Progenitor cell of endocrine pancreas (in vitro differentiated cells): ENCODE measurements at regions not wholly inside any gene's neighbourhood (a gene's known extent, or its start where the extent isn't known, plus 50 kb on each side); places are given as distances from the start of the nearest gene placed in this dataset.

ENCODE experiments used
- DNase-seq: peaks from one replicate; pipeline ENCODE4 v3.0.0; 2021; ENCODE audit warnings: low spot score; ENCODE audit not compliant: unreplicated experiment
- H3K27ac Mint-ChIP-seq: 2 replicates; pipeline ENCODE4 v1.8.0; 2021; ENCODE audit warnings: mild to moderate bottlenecking, moderate library complexity, mixed read lengths
- H3K27me3 Mint-ChIP-seq: 2 replicates; pipeline ENCODE4 v1.8.0; 2021; ENCODE audit warnings: mixed read lengths
- H3K36me3 Mint-ChIP-seq: 2 replicates; pipeline ENCODE4 v1.8.0; 2022; ENCODE audit warnings: mixed read lengths; ENCODE audit not compliant: insufficient read depth
- H3K4me1 Mint-ChIP-seq: 2 replicates; pipeline ENCODE4 v1.8.0; 2021; ENCODE audit warnings: low read depth, mixed read lengths
- H3K4me3 Mint-ChIP-seq: 2 replicates; pipeline ENCODE4 v1.8.0; 2021; ENCODE audit warnings: low read depth, mild to moderate bottlenecking, moderate library complexity, mixed read lengths
- H3K9me3 Mint-ChIP-seq: 2 replicates; pipeline ENCODE4 v1.8.0; 2021; ENCODE audit warnings: low read depth, mixed read lengths
- TF ChIP-seq, protein P1 (sequence below): fragments of 200-600 bp; sonication (generic); IDR thresholded peaks from one replicate; pipeline ENCODE4 v1.5.0; 2021; ENCODE audit warnings: antibody characterized with exemption, mild to moderate bottlenecking; ENCODE audit not compliant: unreplicated experiment

DNA sequence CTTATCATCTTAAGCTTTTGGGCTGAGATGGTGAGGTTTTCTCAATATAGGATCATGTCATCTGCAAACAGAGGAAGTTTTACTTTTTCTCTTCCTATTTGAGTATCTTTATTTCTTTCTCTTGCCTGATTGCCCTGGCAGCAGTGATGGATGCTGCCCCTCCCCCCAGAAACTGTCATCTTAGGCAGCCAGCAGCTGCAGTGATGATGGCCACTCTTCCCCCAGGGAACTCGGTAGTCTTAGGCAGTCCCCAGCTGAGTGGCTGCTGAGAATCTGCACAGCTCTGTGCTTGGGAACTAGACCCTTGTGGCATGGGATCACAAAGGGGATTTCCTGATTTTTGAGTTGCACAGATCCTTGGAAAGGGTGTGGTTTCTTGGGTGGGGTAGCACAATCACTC lies 791.1 kb upstream of the ALCAM start:
- no peak for DNase-seq
- peaks cover 5% of the 10 kb centered on the region for H3K36me3 Mint-ChIP-seq
- H3K4me3 Mint-ChIP-seq = no peak overlapping the region
- TF ChIP-seq, protein P1, sequence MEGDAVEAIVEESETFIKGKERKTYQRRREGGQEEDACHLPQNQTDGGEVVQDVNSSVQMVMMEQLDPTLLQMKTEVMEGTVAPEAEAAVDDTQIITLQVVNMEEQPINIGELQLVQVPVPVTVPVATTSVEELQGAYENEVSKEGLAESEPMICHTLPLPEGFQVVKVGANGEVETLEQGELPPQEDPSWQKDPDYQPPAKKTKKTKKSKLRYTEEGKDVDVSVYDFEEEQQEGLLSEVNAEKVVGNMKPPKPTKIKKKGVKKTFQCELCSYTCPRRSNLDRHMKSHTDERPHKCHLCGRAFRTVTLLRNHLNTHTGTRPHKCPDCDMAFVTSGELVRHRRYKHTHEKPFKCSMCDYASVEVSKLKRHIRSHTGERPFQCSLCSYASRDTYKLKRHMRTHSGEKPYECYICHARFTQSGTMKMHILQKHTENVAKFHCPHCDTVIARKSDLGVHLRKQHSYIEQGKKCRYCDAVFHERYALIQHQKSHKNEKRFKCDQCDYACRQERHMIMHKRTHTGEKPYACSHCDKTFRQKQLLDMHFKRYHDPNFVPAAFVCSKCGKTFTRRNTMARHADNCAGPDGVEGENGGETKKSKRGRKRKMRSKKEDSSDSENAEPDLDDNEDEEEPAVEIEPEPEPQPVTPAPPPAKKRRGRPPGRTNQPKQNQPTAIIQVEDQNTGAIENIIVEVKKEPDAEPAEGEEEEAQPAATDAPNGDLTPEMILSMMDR = no peak
- H3K9me3 Mint-ChIP-seq = peaks cover 49% of the 10 kb centered on the region
- no peaks in the 10 kb centered on the region for H3K4me1 Mint-ChIP-seq
- no peak overlapping the region for H3K27ac Mint-ChIP-seq
- no peaks in the 10 kb centered on the region for H3K27me3 Mint-ChIP-seq

DNA sequence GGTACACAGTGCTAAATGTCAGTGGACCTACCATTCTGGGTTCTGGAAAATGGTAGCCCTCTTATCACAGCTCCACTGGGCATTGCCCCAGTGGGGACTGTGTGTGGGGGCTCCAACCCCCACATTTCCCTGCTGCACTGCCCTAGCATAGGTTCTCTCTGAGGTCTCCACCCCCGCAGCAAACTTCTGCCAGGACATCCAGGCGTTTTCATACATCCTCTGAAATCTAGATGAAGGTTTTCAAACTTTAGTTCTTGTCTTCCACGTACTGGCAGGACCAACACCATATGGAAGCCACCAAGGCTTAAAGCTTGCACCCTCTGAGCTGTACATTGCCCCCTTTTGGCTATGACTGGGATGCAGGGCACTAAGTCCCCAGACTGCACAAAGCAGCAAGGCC lies 788.2 kb upstream of the ALCAM start:
- Mint-ChIP-seq H3K9me3 (peaks cover 48% of the 10 kb centered on the region), H3K36me3 (peaks cover 5% of the 10 kb centered on the region), H3K27ac (no peak overlapping the region), H3K4me1 (no peaks in the 10 kb centered on the region), H3K4me3 (no peak overlapping the region), H3K27me3 (no peaks in the 10 kb centered on the region)
- DNase-seq = no peak
- TF ChIP-seq, protein P1 = no peak

DNA sequence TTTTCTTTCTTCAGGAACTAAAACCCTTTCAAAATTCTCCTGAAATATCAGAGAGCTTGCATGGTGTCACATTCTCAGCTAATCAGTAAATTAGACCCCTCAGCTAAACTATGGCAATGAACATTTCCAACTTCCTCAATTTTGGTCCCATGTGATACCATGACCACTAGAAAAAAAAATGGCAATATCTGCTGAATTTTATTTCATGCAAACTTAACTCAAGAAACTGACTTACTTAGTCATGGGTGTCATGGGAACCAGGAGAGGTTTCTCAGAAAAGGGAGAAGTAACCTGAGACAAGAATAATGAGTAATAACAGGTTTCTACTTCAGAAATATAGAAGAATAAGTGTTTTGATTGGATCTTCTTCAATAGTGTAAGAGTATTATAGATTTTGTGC lies 784.6 kb upstream of the ALCAM start:
- Mint-ChIP-seq H3K4me3 (no peak overlapping the region), H3K27me3 (no peaks in the 10 kb centered on the region), H3K4me1 (no peaks in the 10 kb centered on the region), H3K27ac (no peak overlapping the region), H3K9me3 (peaks cover 21% of the 10 kb centered on the region), H3K36me3 (peaks cover 4% of the 10 kb centered on the region)
- no peak for DNase-seq
- TF ChIP-seq, protein P1 = no peak

- TF ChIP-seq, protein P1 = no peak
- Mint-ChIP-seq H3K27me3 (no peaks in the 10 kb centered on the region), H3K4me3 (no peak overlapping the region), H3K27ac (no peak overlapping the region), H3K36me3 (no peaks in the 10 kb centered on the region), H3K9me3 (peaks cover 7% of the 10 kb centered on the region), H3K4me1 (no peaks in the 10 kb centered on the region)
- no peak for DNase-seq
Measured at GRCh38 chr3:104584682-104585081, 782.0 kb upstream of the ALCAM start.

DNA sequence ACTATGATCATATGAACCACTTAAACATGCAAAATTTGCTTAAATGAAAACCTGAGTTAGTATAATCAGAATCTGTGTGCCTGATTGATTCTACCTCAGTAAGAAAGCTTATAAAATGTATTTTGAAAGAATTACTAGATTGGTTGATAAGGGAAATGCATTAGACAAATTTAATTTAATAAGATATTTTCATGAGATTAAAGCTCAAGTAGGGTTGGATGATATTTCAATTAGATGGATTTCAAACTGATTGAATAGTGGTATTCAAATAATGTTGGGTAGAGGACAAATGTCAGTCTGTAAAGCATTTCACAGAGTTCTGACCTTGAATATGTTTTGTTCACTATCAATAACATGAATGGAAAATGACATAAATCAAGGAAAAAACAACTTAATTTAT lies 780.4 kb upstream of the ALCAM start:
- Mint-ChIP-seq H3K27me3 (no peaks in the 10 kb centered on the region), H3K27ac (no peak overlapping the region), H3K9me3 (peaks cover 12% of the 10 kb centered on the region), H3K4me1 (no peaks in the 10 kb centered on the region), H3K4me3 (no peak overlapping the region), H3K36me3 (no peaks in the 10 kb centered on the region)
- TF ChIP-seq, protein P1 = no peak
- no peak for DNase-seq

- TF ChIP-seq, protein P1 = no peak
- Mint-ChIP-seq H3K4me1 (no peaks in the 10 kb centered on the region), H3K9me3 (peaks cover 9% of the 10 kb centered on the region), H3K36me3 (no peaks in the 10 kb centered on the region), H3K27me3 (no peaks in the 10 kb centered on the region), H3K4me3 (no peak overlapping the region), H3K27ac (no peak overlapping the region)
- no peak for DNase-seq
Measured at GRCh38 chr3:104588442-104588841, 778.3 kb upstream of the ALCAM start.
